HepG2 (cell line): ENCODE measurements at regions not wholly inside any gene's neighbourhood (a gene's known extent, or its start where the extent isn't known, plus 50 kb on each side); places are given as distances from the start of the nearest gene placed in this dataset.

ENCODE experiments used
- FOXJ3 ChIP-seq: sonication (generic); formaldehyde crosslinking; IDR thresholded peaks from 2 replicates; pipeline ENCODE4 v1.4.0; 2020; ENCODE audit warnings: missing genetic modification reagents, mild to moderate bottlenecking, borderline replicate concordance
- KLF15 ChIP-seq: sonication (generic); formaldehyde crosslinking; IDR thresholded peaks from 2 replicates; pipeline ENCODE4 v1.8.1; 2023; ENCODE audit warnings: borderline replicate concordance, mild to moderate bottlenecking, inconsistent platforms, missing genetic modification reagents, mixed read lengths
- NFE2 ChIP-seq: sonication (generic); formaldehyde crosslinking; IDR thresholded peaks from 2 replicates; pipeline ENCODE4 v1.4.0; 2020; ENCODE audit warnings: missing genetic modification reagents
- ZNF124 ChIP-seq: sonication (generic); formaldehyde crosslinking; IDR thresholded peaks from 2 replicates; pipeline ENCODE4 v1.4.0; 2020; ENCODE audit warnings: missing genetic modification reagents
- ZNF292 ChIP-seq: sonication (generic); formaldehyde crosslinking; IDR thresholded peaks from 2 replicates; pipeline ENCODE4 v1.8.1; 2022; ENCODE audit warnings: mild to moderate bottlenecking, low read depth, missing genetic modification reagents, borderline replicate concordance
- ZNF776 ChIP-seq: sonication (generic); formaldehyde crosslinking; IDR thresholded peaks from 2 replicates; pipeline ENCODE4 v1.4.0; 2020; ENCODE audit warnings: mild to moderate bottlenecking, missing genetic modification reagents
- TF ChIP-seq, protein P1 (sequence below): sonication (generic); formaldehyde crosslinking; IDR thresholded peaks from one replicate; pipeline ENCODE4 v1.5.1; 2020; ENCODE audit warnings: mild to moderate bottlenecking, missing genetic modification reagents; ENCODE audit errors: not compliant biosample characterization
- TF ChIP-seq, protein P2 (sequence below): sonication (generic); formaldehyde crosslinking; IDR thresholded peaks from 2 replicates; pipeline ENCODE4 v1.9.0; 2021; ENCODE audit warnings: missing genetic modification reagents, mild to moderate bottlenecking, borderline replicate concordance
- TF ChIP-seq, protein P3 (sequence below): sonication (generic); formaldehyde crosslinking; conservative IDR thresholded peaks from 2 replicates; pipeline ENCODE4 v1.8.0; 2022; ENCODE audit warnings: missing genetic modification reagents

DNA sequence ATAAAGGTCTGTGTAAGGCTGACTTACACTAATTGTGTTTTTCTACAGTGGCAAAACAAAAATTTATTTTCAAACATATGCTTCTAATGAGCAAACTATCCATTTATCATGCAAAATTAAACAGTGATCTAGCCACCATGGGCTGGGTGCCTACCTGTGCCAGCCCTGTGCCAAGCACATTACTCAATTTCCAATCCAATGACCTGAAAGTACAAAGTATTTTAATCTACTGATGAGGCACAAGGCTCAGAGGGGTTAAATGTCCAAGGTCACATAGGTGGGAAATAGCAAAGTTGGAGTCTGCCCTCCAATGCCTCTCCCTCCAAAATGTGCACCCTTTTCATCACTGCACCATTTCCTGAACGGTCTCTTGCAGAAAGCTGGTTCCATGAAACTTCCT, 279.1 kb upstream of the FMN2 start (continued):
- TF ChIP-seq, protein P1, sequence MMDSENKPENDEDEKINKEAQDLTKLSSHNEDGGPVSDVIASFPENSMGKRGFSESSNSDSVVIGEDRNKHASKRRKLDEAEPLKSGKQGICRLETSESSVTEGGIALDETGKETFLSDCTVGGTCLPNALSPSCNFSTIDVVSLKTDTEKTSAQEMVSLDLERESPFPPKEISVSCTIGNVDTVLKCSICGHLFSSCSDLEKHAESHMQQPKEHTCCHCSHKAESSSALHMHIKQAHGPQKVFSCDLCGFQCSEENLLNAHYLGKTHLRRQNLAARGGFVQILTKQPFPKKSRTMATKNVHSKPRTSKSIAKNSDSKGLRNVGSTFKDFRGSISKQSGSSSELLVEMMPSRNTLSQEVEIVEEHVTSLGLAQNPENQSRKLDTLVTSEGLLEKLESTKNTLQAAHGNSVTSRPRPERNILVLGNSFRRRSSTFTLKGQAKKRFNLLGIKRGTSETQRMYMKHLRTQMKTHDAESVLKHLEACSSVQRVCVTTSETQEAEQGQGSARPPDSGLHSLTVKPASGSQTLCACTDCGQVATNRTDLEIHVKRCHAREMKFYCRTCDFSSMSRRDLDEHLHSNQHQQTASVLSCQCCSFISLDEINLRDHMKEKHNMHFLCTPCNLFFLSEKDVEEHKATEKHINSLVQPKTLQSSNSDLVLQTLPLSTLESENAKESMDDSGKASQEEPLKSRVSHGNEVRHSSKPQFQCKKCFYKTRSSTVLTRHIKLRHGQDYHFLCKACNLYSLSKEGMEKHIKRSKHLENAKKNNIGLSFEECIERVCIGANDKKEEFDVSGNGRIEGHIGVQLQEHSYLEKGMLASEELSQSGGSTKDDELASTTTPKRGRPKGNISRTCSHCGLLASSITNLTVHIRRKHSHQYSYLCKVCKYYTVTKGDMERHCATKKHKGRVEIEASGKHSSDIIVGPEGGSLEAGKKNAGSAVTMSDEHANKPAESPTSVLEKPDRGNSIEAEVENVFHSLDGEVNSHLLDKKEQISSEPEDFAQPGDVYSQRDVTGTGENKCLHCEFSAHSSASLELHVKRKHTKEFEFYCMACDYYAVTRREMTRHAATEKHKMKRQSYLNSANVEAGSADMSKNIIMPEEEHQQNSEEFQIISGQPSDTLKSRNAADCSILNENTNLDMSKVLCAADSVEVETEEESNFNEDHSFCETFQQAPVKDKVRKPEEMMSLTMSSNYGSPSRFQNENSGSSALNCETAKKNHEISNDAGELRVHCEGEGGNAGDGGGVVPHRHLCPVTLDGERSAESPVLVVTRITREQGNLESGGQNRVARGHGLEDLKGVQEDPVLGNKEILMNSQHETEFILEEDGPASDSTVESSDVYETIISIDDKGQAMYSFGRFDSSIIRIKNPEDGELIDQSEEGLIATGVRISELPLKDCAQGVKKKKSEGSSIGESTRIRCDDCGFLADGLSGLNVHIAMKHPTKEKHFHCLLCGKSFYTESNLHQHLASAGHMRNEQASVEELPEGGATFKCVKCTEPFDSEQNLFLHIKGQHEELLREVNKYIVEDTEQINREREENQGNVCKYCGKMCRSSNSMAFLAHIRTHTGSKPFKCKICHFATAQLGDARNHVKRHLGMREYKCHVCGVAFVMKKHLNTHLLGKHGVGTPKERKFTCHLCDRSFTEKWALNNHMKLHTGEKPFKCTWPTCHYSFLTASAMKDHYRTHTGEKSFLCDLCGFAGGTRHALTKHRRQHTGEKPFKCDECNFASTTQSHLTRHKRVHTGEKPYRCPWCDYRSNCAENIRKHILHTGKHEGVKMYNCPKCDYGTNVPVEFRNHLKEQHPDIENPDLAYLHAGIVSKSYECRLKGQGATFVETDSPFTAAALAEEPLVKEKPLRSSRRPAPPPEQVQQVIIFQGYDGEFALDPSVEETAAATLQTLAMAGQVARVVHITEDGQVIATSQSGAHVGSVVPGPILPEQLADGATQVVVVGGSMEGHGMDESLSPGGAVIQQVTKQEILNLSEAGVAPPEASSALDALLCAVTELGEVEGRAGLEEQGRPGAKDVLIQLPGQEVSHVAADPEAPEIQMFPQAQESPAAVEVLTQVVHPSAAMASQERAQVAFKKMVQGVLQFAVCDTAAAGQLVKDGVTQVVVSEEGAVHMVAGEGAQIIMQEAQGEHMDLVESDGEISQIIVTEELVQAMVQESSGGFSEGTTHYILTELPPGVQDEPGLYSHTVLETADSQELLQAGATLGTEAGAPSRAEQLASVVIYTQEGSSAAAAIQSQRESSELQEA (CRISPR knock-in tag), result no peak
- no peak for TF ChIP-seq ZNF776
- TF ChIP-seq NFE2 (CRISPR knock-in tag), result no peak
- TF ChIP-seq ZNF292 (CRISPR knock-in tag), result no peak
- TF ChIP-seq, protein P2, sequence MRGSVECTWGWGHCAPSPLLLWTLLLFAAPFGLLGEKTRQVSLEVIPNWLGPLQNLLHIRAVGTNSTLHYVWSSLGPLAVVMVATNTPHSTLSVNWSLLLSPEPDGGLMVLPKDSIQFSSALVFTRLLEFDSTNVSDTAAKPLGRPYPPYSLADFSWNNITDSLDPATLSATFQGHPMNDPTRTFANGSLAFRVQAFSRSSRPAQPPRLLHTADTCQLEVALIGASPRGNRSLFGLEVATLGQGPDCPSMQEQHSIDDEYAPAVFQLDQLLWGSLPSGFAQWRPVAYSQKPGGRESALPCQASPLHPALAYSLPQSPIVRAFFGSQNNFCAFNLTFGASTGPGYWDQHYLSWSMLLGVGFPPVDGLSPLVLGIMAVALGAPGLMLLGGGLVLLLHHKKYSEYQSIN, result no peak
- TF ChIP-seq KLF15 (CRISPR knock-in tag), result no peak
- TF ChIP-seq ZNF124 (CRISPR knock-in tag), result no peak
- TF ChIP-seq, protein P3, sequence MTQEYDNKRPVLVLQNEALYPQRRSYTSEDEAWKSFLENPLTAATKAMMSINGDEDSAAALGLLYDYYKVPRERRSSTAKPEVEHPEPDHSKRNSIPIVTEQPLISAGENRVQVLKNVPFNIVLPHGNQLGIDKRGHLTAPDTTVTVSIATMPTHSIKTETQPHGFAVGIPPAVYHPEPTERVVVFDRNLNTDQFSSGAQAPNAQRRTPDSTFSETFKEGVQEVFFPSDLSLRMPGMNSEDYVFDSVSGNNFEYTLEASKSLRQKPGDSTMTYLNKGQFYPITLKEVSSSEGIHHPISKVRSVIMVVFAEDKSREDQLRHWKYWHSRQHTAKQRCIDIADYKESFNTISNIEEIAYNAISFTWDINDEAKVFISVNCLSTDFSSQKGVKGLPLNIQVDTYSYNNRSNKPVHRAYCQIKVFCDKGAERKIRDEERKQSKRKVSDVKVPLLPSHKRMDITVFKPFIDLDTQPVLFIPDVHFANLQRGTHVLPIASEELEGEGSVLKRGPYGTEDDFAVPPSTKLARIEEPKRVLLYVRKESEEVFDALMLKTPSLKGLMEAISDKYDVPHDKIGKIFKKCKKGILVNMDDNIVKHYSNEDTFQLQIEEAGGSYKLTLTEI, result no peak
- no peak for TF ChIP-seq FOXJ3
